ENCODE measurements at regions not wholly inside any gene's neighbourhood (a gene's known extent, or its start where the extent isn't known, plus 50 kb on each side); places are given as distances from the start of the nearest gene placed in this dataset.

DNA sequence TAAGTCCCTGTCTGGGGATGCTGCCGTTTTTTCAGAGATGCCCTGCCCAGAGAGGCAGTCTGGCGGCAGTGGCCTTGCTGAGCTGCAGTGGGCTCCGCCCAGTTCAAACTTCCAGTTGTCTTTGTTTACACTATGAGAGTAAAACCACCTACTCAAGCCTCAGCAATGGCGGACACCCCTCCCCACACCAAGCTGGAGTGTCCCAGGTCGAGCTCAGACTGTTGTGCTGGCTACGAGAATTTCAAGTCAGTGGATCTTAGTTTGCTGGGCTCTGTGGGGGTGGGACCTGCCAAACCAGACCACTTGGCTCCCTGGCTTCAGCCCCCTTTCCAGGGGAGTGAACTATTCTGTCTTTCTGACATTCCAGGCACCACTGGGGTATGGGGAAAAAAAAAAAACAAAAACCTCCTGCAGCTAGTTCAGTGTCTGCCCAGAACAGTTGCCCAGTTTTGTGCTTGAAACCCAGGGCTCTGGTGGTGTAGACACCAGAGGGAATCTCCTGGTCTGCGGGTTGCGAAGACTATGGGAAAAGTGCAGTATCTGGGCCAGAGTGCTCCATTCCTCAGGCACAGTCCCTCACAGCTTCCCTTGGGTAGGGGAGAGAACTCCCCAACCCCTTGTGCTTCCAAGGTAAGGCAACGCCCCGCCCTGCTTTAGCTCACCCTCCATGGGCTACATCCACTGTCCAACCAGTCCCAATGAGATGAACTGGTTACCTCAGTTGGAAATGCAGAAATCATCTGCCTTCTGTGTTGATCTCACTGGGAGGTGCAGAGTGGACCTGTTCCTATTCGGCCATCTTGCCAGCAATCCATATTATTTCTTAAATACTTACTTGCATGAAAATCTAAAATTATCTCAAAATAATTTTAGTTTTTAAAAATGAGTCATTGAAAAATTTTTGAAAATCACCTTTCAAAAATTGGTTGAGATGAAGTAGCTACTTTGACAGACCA lies 338.0 kb downstream of the OSR1 start:
- Histone ChIP-seq H3K4me1 (peaks cover 0 to 15% (median 3%) of the 10 kb centered on the region in 4 donors), H3K9me3 (no peaks in the 10 kb centered on the region), H3K27ac (no peak overlapping the region), H3K27me3 (no peaks in the 10 kb centered on the region), H3K4me3 (no peak overlapping the region), H3K36me3 (no peaks in the 10 kb centered on the region)
- no peak for TF ChIP-seq CTCF (IDR thresholded peaks at IDR 0.05)
- intact Hi-C loops (cut with DNase I; ENCODE audit: low total_unique reads) = no loop called here
- DNase-seq = no peak

DNA sequence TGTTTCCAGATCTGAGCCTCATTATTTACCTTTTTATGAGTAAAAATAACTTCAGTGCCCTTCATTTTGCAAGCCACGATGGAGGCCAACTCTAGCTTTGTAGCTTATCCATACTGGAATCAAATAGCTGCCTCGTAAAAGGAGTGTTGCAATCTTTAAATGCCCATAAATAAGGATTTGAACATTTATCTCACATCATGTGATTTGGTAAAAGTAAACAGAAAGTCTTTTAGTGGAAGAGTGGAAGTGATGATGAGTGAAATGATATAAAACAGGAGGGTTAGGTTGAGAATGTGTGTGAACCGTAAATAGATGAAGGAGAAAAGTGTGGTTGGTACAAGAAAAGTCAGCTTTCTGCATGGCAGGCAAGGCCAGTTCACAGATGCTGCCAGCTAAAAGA lies 348.9 kb downstream of the OSR1 start:
- H3K36me3 ChIP-seq = no peaks in the 10 kb centered on the region
- H3K27me3 ChIP-seq = no peaks in the 10 kb centered on the region
- no peak for TF ChIP-seq CTCF (IDR thresholded peaks at IDR 0.05)
- no peak overlapping the region for H3K27ac ChIP-seq
- H3K4me3 ChIP-seq = no peak overlapping the region
- DNase-seq = no peak
- intact Hi-C loops (cut with DNase I; ENCODE audit: low total_unique reads) = no loop called here
- no peaks in the 10 kb centered on the region for H3K4me1 ChIP-seq
- H3K9me3 ChIP-seq = no peaks in the 10 kb centered on the region

DNA sequence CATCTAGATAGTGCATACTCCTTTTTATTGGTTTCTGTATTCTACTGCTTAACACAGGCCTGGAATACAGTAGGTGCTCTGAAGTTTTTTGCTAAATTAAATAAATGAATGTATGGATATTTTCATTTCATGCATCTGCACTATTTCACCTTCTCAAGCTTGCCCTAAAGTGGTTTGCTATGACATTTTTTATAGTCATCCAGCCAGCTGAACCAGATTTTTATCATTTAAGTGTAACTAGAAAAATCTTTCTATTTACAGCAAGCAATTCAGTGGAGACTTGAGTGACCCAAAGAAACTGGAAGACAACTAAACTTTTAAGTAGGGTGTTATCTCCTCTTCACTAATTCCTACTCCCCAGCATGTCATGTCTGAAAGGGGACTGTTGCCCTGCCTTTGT lies 354.9 kb downstream of the OSR1 start:
- intact Hi-C loops (cut with DNase I; ENCODE audit: low total_unique reads) = no loop called here
- Histone ChIP-seq H3K36me3 (no peaks in the 10 kb centered on the region), H3K9me3 (no peaks in the 10 kb centered on the region), H3K4me1 (no peaks in the 10 kb centered on the region), H3K27me3 (no peaks in the 10 kb centered on the region), H3K27ac (no peak overlapping the region), H3K4me3 (no peak overlapping the region)
- DNase-seq = no peak
- TF ChIP-seq CTCF (IDR thresholded peaks at IDR 0.05) = no peak

DNA sequence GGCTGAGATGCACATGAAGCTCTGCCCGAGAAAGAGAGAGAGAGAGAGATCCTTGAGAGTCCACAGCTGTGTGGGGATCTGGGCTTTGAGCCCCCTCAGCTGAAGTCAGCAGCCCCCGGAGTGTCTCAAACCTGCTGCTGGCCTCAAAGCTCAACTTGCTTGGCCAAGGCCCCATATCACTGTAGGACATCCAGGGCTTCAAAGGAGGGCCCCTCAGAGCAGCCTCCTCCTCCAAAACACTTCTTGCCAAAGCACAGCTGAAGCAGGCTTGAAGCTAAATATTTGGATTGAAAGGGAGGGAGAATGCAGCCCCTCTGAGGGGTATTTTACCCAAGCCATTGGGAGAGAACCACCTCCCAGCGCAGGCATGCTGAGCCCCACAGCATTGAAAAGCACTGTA lies 357.6 kb downstream of the OSR1 start:
- Histone ChIP-seq H3K36me3 (no peaks in the 10 kb centered on the region), H3K27me3 (no peaks in the 10 kb centered on the region), H3K9me3 (no peaks in the 10 kb centered on the region), H3K4me3 (no peak overlapping the region), H3K4me1 (no peaks in the 10 kb centered on the region), H3K27ac (no peak overlapping the region)
- no peak for DNase-seq
- intact Hi-C loops (cut with DNase I; ENCODE audit: low total_unique reads) = no loop called here
- TF ChIP-seq CTCF (IDR thresholded peaks at IDR 0.05) = no peak

GRCh38 chr2:18999198-18999597 lies 359.2 kb downstream of the OSR1 start:
- DNase-seq = no peak
- intact Hi-C loops (cut with DNase I; ENCODE audit: low total_unique reads) = no loop called here

More at GRCh38 chr2:18999198-18999597, 359.2 kb downstream of the OSR1 start:
- Histone ChIP-seq H3K27me3 (no peaks in the 10 kb centered on the region), H3K4me3 (no peak overlapping the region), H3K36me3 (no peaks in the 10 kb centered on the region), H3K27ac (no peak overlapping the region), H3K4me1 (no peaks in the 10 kb centered on the region), H3K9me3 (no peaks in the 10 kb centered on the region)
- TF ChIP-seq CTCF (IDR thresholded peaks at IDR 0.05) = no peak
